K562 (cell line): ENCODE measurements at regions not wholly inside any gene's neighbourhood (a gene's known extent, or its start where the extent isn't known, plus 50 kb on each side); places are given as distances from the start of the nearest gene placed in this dataset.

Source experiments
- ATAC-seq: fragments of 200-7000 bp; cut with Tn5 transposase; 3 replicates; pipeline ENCODE4 v1.9.1; 2020; ENCODE audit warnings: moderate library complexity
- BruUV-seq: library from RNA; stranded (reverse); fragments of 400-500 nt; replicated peaks from 2 replicates; lab custom pipeline; 2021; lab: Mats Ljungman, UMichigan
- CTCF ChIA-PET: fragments of 300-600 bp; formaldehyde crosslinking; extraction: SDS; loops from one replicate; lab custom pipeline; 2021; ENCODE audit warnings: low intra/inter-chr PET ratio; lab: Yijun Ruan, JAX
- POLR2A ChIA-PET: fragments of 300-600, 350-650 bp; sonication (Branson Sonifier 250); formaldehyde crosslinking; extraction: SDS; loops from one replicate; lab custom pipeline; 2021; ENCODE audit warnings: antibody characterized with exemption, inconsistent platforms; lab: Yijun Ruan, JAX
- DNase-seq, 4 experiments: peaks; one replicate each; pipeline versions ENCODE4 v3.0.0 to v3.0.0-alpha.2; 2011 to 2018; ENCODE audit warnings: low spot score in 3 of 4, mixed read lengths in 3 of 4; ENCODE audit errors: extremely low read depth in 1 of 4
- FAIRE-seq: peaks from 2 replicates; lab custom pipeline; 2011; peaks lifted over from hg19 to GRCh38; lab: Jason Lieb, UNC
- H2AFZ ChIP-seq: 2 replicates; pipeline ENCODE4 v1.6.0; 2011; ENCODE audit warnings: low read depth, low read length, control low read depth, inconsistent platforms
- H3K27ac ChIP-seq: fragments of 200-600 bp; 3 replicates; pipeline ENCODE4 v1.8.0; 2011; ENCODE audit warnings: low read depth, mild to moderate bottlenecking, control low read depth, inconsistent platforms, low read length, moderate library complexity, mixed read lengths; ENCODE audit errors: extremely low read depth
- H3K27me3 ChIP-seq, 2 experiments: fragments of 300-600 bp in 1 of 2; 2 replicates in 1 of 2; 3 replicates in 1 of 2; pipeline versions ENCODE4 v1.6.0 to v1.8.0; 2011; ENCODE audit warnings: inconsistent platforms in 2 of 2, low read length in 2 of 2, mild to moderate bottlenecking in 1 of 2, mixed read lengths in 1 of 2, moderate library complexity in 1 of 2; ENCODE audit not compliant: control insufficient read depth in 2 of 2, insufficient read depth in 2 of 2
- H3K36me3 ChIP-seq: fragments of 300-600 bp; 3 replicates; pipeline ENCODE4 v1.8.0; 2011; ENCODE audit warnings: mild to moderate bottlenecking, low read length, inconsistent platforms; ENCODE audit not compliant: control insufficient read depth, insufficient read depth
- H3K4me1 ChIP-seq, 2 experiments: fragments of 200-600 bp in 1 of 2; replicated peaks in 1 of 2; 2 replicates in 1 of 2; 3 replicates in 1 of 2; pipeline versions ENCODE4 v1.5.1 to v1.8.0; 2011; ENCODE audit warnings: inconsistent platforms in 2 of 2, low read length in 2 of 2, mild to moderate bottlenecking in 1 of 2, mixed read lengths in 1 of 2, moderate library complexity in 1 of 2; ENCODE audit not compliant: control insufficient read depth in 2 of 2, insufficient read depth in 2 of 2
- H3K4me2 ChIP-seq: 2 replicates; pipeline ENCODE4 v1.6.1; 2011; ENCODE audit warnings: low read length, control low read depth, inconsistent platforms, mixed read lengths; ENCODE audit not compliant: insufficient read depth
- H3K4me3 ChIP-seq: fragments of 200-600 bp; sonication (generic), shearing (Covaris generic); 2 replicates; pipeline ENCODE4 v1.5.1; 2016; ENCODE audit warnings: control low read depth, inconsistent platforms
- H3K79me2 ChIP-seq: fragments of 200-600 bp; 3 replicates; pipeline ENCODE4 v1.8.0; 2011; ENCODE audit warnings: low read length, inconsistent platforms; ENCODE audit not compliant: control insufficient read depth, insufficient read depth
- H3K9ac ChIP-seq, 2 experiments: 2 replicates each; pipeline versions ENCODE4 v1.6.0 to v1.6.1; 2011; ENCODE audit warnings: low read depth in 2 of 2, low read length in 2 of 2, control low read depth in 1 of 2, inconsistent platforms in 1 of 2, mild to moderate bottlenecking in 1 of 2, mixed read lengths in 1 of 2; ENCODE audit not compliant: insufficient read depth in 1 of 2
- H3K9me1 ChIP-seq: one replicate; pipeline ENCODE4 v1.6.0; 2011; ENCODE audit warnings: inconsistent platforms, mild to moderate bottlenecking, low read length, moderate library complexity; ENCODE audit not compliant: control insufficient read depth, insufficient read depth
- H3K9me3 ChIP-seq: replicated peaks from 2 replicates; pipeline ENCODE4 v1.5.1; 2011; ENCODE audit warnings: low read depth, low read length, inconsistent platforms; ENCODE audit not compliant: control insufficient read depth, insufficient read depth
- H4K20me1 ChIP-seq: replicated peaks from 2 replicates; pipeline ENCODE4 v1.6.1; 2011; ENCODE audit warnings: low read length, inconsistent platforms, mixed read lengths; ENCODE audit not compliant: control insufficient read depth, insufficient read depth
- CBX8 ChIP-seq: fragments of 200-600 bp; sonication (generic); IDR thresholded peaks from 2 replicates; pipeline ENCODE4 v1.6.1; 2012; ENCODE audit warnings: borderline replicate concordance, mixed run types, low read depth, mild to moderate bottlenecking, moderate library complexity, mixed read lengths, low read length, control low read depth, inconsistent platforms; ENCODE audit not compliant: poor library complexity, severe bottlenecking; ENCODE audit errors: extremely low read depth
- CREM ChIP-seq: IDR thresholded peaks from 2 replicates; pipeline ENCODE4 v1.6.1; 2014; ENCODE audit warnings: antibody characterized with exemption, low read depth
- CXXC5 ChIP-seq: fragments of 250-450 bp; sonication (Bioruptor Pico); IDR thresholded peaks from 2 replicates; pipeline ENCODE4 v1.8.0; 2022; ENCODE audit warnings: inconsistent platforms, mild to moderate bottlenecking, moderate library complexity
- FOSL1 ChIP-seq: fragments of 200-800 bp; sonication (Bioruptor generic); conservative IDR thresholded peaks from 2 replicates; pipeline ENCODE4 v1.6.1; 2016; ENCODE audit warnings: missing genetic modification characterization, missing compliant biosample characterization
- GABPA ChIP-seq: fragments of 200-800 bp; sonication (Bioruptor generic); conservative IDR thresholded peaks from 2 replicates; pipeline ENCODE4 v1.6.1; 2016; ENCODE audit warnings: low read depth, missing genetic modification characterization, missing compliant biosample characterization
- GATA2 ChIP-seq: sonication (generic); formaldehyde crosslinking; IDR thresholded peaks from 2 replicates; pipeline ENCODE4 v1.4.0; 2020; ENCODE audit warnings: mild to moderate bottlenecking, missing genetic modification reagents
- GATAD2A ChIP-seq: fragments of 450-650 bp; IDR thresholded peaks from 2 replicates; pipeline ENCODE4 v1.6.1; 2017
- KDM5B ChIP-seq: fragments of 200-600 bp; sonication (generic); IDR thresholded peaks from 2 replicates; pipeline ENCODE4 v1.6.1; 2012; ENCODE audit warnings: low read depth, mild to moderate bottlenecking, moderate library complexity, low read length, control low read depth, inconsistent platforms; ENCODE audit not compliant: insufficient replicate concordance
- MTA2 ChIP-seq: fragments of 450-650 bp; IDR thresholded peaks from 2 replicates; pipeline ENCODE4 v1.6.1; 2016; ENCODE audit warnings: low read depth
- MYNN ChIP-seq, 2 experiments: sonication (generic); formaldehyde crosslinking in 1 of 2; IDR thresholded peaks; 2 replicates each; pipeline versions ENCODE4 v1.5.0 to v1.6.1; 2016 to 2020; ENCODE audit warnings: antibody characterized with exemption in 1 of 2, missing genetic modification reagents in 1 of 2
- NONO ChIP-seq, 2 experiments: fragments of 200-400 bp in 1 of 2; fragments of 450-650 bp in 1 of 2; formaldehyde crosslinking in 1 of 2; IDR thresholded peaks; 2 replicates each; pipeline ENCODE4 v1.6.1; 2017; ENCODE audit warnings: low read depth in 2 of 2, mild to moderate bottlenecking in 2 of 2, moderate library complexity in 2 of 2, low read length in 1 of 2
- SMAD2 ChIP-seq: fragments of 150-350 bp; IDR thresholded peaks from 2 replicates; pipeline ENCODE4 v1.6.1; 2014; ENCODE audit warnings: low read depth, mild to moderate bottlenecking, low read length
- SMARCE1 ChIP-seq: fragments of 450-650 bp; IDR thresholded peaks from 2 replicates; pipeline ENCODE4 v1.7.1; 2016; ENCODE audit warnings: mild to moderate bottlenecking
- SRF ChIP-seq, 2 experiments: fragments of 250-450, 450-650 bp in 1 of 2; sonication (Bioruptor Pico) in 1 of 2; sonication (generic) in 1 of 2; formaldehyde crosslinking; IDR thresholded peaks; 2 replicates each; pipeline versions ENCODE4 v1.5.0 to v1.5.1; 2020 to 2022; ENCODE audit warnings: mild to moderate bottlenecking in 1 of 2, missing genetic modification reagents in 1 of 2
- TAF1 ChIP-seq: IDR thresholded peaks from 2 replicates; pipeline ENCODE4 v1.6.1; 2011; ENCODE audit warnings: mild to moderate bottlenecking, low read length, moderate library complexity; ENCODE audit not compliant: insufficient read depth, control insufficient read depth, severe bottlenecking; ENCODE audit errors: extremely low read depth
- TBL1XR1 ChIP-seq, 2 experiments: IDR thresholded peaks; 2 replicates each; pipeline ENCODE4 v1.6.1; 2012; ENCODE audit warnings: improper control_type of control experiment in 2 of 2, low read length in 2 of 2, mild to moderate bottlenecking in 1 of 2
- TOE1 ChIP-seq, 2 experiments: fragments of 450-650 bp in 1 of 2; sonication (generic) in 1 of 2; formaldehyde crosslinking in 1 of 2; IDR thresholded peaks; 2 replicates each; pipeline versions ENCODE4 v1.7.1 to v1.8.0; 2016 to 2022; ENCODE audit warnings: borderline replicate concordance in 2 of 2, mild to moderate bottlenecking in 2 of 2, antibody characterized with exemption in 1 of 2, inconsistent platforms in 1 of 2, low read depth in 1 of 2, missing genetic modification reagents in 1 of 2, moderate library complexity in 1 of 2
- ZSCAN29 ChIP-seq: fragments of 450-650 bp; IDR thresholded peaks from 2 replicates; pipeline ENCODE4 v1.6.1; 2017
- ZSCAN32 ChIP-seq: fragments of 450-650 bp; formaldehyde crosslinking; IDR thresholded peaks from 2 replicates; pipeline ENCODE4 v1.4.0; 2020; ENCODE audit warnings: mild to moderate bottlenecking, moderate library complexity
- WGBS: fragments of 100-300 bp; shearing (Covaris generic); methylation state at CpG from one replicate; pipeline ENCODE4 v1.1.6; 2016; ENCODE audit warnings: low coverage, mixed read lengths; ENCODE audit not compliant: insufficient coverage; ENCODE audit errors: missing lambda C conversion rate; 5-methylcytosine and 5-hydroxymethylcytosine counted together
- in situ Hi-C: fragments of 300-500 bp; cut with MboI; formaldehyde crosslinking; loops from 4 replicates; pipeline ENCODE4 v1.15.0; 2018; ENCODE audit warnings: inconsistent platforms, mixed read lengths
- intact Hi-C: fragments of 100-400 bp; cut with micrococcal nuclease; formaldehyde crosslinking; loops from 2 replicates; pipeline ENCODE4 v1.14.2; 2022
- TF ChIP-seq, protein P1 (sequence below): fragments of 450-650 bp; formaldehyde crosslinking; IDR thresholded peaks from 2 replicates; pipeline ENCODE4 v1.4.0; 2020; ENCODE audit warnings: mild to moderate bottlenecking
- TF ChIP-seq, protein P2 (sequence below): sonication (generic); formaldehyde crosslinking; IDR thresholded peaks from 2 replicates; pipeline ENCODE4 v1.8.0; 2022; ENCODE audit warnings: missing genetic modification reagents, mild to moderate bottlenecking, borderline replicate concordance

DNA sequence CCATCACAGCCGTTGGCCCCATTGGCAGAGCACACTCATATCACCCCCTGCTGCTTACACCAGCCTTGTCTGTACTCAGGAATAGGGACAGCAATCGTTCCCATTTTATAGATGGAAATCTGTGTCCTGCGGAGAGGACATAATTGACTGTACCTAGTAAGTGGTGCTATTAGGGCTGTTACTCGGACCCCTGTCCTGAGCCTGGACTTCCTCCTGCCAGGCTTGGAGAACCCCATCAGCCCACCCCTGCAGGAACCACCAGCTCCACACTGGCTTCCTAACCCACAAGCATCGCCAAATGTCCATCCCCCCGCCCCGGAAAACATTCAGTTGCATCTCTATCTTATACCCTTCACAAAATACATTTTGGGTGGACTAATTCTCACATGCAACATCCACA, 139.8 kb upstream of the RET start (continued):
- TF ChIP-seq TAF1 (no peak), NONO (IDR thresholded peaks at IDR 0.05; ENCODE audit: low read depth in 2 of 2, low read length in 1 of 2) (no peak), TOE1 (IDR thresholded peaks at IDR 0.05; ENCODE audit: borderline replicate concordance) (no peak), TOE1 (CRISPR knock-in tag; IDR thresholded peaks at IDR 0.05; ENCODE audit: borderline replicate concordance, low read depth) (no peak), KDM5B (no peak), FOSL1 (tag) (no peak), CREM (no peak)

DNA sequence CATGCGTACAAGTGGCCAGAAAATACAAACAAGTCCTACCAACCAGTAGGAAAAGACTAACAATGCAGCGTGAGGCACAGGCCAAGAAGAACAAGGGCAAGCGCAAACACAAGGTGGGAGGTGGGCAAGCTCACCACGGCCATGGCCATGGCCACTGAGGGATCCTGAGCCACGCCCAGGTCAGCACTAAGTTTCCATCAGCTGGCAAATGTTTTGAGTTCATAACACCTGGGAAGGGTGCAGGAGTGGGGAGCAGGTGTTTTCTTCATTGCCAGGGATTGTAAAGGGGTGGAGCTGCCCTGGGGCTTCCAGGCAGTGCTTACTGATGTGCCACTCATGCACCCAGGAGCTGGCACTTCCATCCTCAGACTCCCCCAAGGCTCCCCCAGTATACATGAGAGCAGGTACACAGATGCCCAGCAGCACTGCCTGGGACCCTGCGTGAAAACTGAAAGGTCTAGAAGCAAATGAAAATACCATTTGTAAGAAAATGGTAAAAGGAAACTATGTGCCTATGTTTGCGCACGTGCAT, 139.2 kb upstream of the RET start:
- DNase-seq: no peak
- H2AFZ ChIP-seq: no peak overlapping the region
- intact Hi-C loops: no loop called here
- no peak overlapping the region for H3K9ac ChIP-seq
- BruUV-seq: no TSS peak
- peaks cover 0 to 51% of the 10 kb centered on the region in 2 experiments; a peak in 2 of 5 replicates for H3K27me3 ChIP-seq
- ATAC-seq: no peak
- H3K4me2 ChIP-seq: no peak overlapping the region
- H3K36me3 ChIP-seq: no peaks in the 10 kb centered on the region
- ChIA-PET CTCF (no interaction called here), POLR2A (interaction anchor here (1.5 kb wide), 1 partner anchor 11 kb away, joined by 3 read pairs; no protein-coding TSS in a partner anchor)
- H3K4me3 ChIP-seq: no peak overlapping the region
- H3K9me3 ChIP-seq: no peaks in the 10 kb centered on the region
- FAIRE-seq: peak; percentile 67
- no peaks in the 10 kb centered on the region for H3K9me1 ChIP-seq
- H3K79me2 ChIP-seq: no peaks in the 10 kb centered on the region
- no peak overlapping the region for H3K27ac ChIP-seq
- peaks cover 0 to 14% of the 10 kb centered on the region in 2 experiments; a peak in 1 of 5 replicates for H3K4me1 ChIP-seq
- H4K20me1 ChIP-seq: no peaks in the 10 kb centered on the region; the same call in 1 of the 2 replicates
- in situ Hi-C loops: no loop called here
- 0% methylated on average over 8 of the region's 8 CpGs for whole genome bisulfite sequencing
- TF ChIP-seq ZSCAN29: no peak
- TF ChIP-seq MTA2: no peak
- TF ChIP-seq, protein P1, sequence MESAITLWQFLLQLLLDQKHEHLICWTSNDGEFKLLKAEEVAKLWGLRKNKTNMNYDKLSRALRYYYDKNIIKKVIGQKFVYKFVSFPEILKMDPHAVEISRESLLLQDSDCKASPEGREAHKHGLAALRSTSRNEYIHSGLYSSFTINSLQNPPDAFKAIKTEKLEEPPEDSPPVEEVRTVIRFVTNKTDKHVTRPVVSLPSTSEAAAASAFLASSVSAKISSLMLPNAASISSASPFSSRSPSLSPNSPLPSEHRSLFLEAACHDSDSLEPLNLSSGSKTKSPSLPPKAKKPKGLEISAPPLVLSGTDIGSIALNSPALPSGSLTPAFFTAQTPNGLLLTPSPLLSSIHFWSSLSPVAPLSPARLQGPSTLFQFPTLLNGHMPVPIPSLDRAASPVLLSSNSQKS (CRISPR knock-in tag): no peak
- TF ChIP-seq CXXC5: no peak
- TF ChIP-seq CBX8: no peak
- TF ChIP-seq GATA2 (CRISPR knock-in tag): no peak
- no peak for TF ChIP-seq SRF (CRISPR knock-in tag; IDR thresholded peaks at IDR 0.05)
- TF ChIP-seq SMAD2: no peak
- no peak for TF ChIP-seq TBL1XR1 (IDR thresholded peaks at IDR 0.05; ENCODE audit: low read length in 2 of 2)
- TF ChIP-seq, protein P2, sequence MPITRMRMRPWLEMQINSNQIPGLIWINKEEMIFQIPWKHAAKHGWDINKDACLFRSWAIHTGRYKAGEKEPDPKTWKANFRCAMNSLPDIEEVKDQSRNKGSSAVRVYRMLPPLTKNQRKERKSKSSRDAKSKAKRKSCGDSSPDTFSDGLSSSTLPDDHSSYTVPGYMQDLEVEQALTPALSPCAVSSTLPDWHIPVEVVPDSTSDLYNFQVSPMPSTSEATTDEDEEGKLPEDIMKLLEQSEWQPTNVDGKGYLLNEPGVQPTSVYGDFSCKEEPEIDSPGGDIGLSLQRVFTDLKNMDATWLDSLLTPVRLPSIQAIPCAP: no peak
- TF ChIP-seq SMARCE1: no peak
- no peak for TF ChIP-seq ZSCAN32 (CRISPR knock-in tag)
- TF ChIP-seq GATAD2A: no peak
- TF ChIP-seq GABPA (tag): no peak
- no peak for TF ChIP-seq MYNN (IDR thresholded peaks at IDR 0.05)
- TF ChIP-seq MYNN (CRISPR knock-in tag; IDR thresholded peaks at IDR 0.05): no peak
